Uterus (tissue), 3 donors: ENCODE measurements at regions not wholly inside any gene's neighbourhood (a gene's known extent, or its start where the extent isn't known, plus 50 kb on each side); places are given as distances from the start of the nearest gene placed in this dataset.

Source experiments
- DNase-seq, 2 donors: peaks; one replicate each; pipeline ENCODE4 v3.0.0-alpha.2; 2019 to 2020
- H3K27ac ChIP-seq, 2 donors: fragments of 200-600 bp; sonication (generic); 1 replicate in 1 of 2; 2 replicates in 1 of 2; pipeline ENCODE4 v1.5.1; 2016 to 2018
- H3K27me3 ChIP-seq, 2 donors: fragments of 200-600 bp; sonication (generic); one replicate each; pipeline ENCODE4 v1.5.1; 2018 to 2019; ENCODE audit warnings: control low read depth in 1 of 2
- H3K36me3 ChIP-seq, 2 donors: fragments of 200-600 bp; sonication (generic); one replicate each; pipeline ENCODE4 v1.5.1; 2019; ENCODE audit warnings: control low read depth in 1 of 2
- H3K4me1 ChIP-seq, 2 donors: fragments of 200-600 bp; sonication (generic); one replicate each; pipeline ENCODE4 v1.5.1; 2018 to 2019; ENCODE audit warnings: control low read depth in 1 of 2
- H3K4me3 ChIP-seq, 2 donors: fragments of 200-600 bp; sonication (generic); 1 replicate in 1 of 2; 2 replicates in 1 of 2; pipeline ENCODE4 v1.5.1; 2018 to 2019; ENCODE audit warnings: mild to moderate bottlenecking in 1 of 2
- H3K9me3 ChIP-seq, 2 donors: fragments of 200-600 bp; sonication (generic); one replicate each; pipeline ENCODE4 v1.5.1; 2019; ENCODE audit warnings: control low read depth in 1 of 2
- CTCF ChIP-seq, 4 experiments: fragments of 200-600 bp in 2 of 4; fragments of 450-650 bp in 2 of 4; sonication (generic) in 2 of 4; IDR thresholded peaks; one replicate each; pipeline ENCODE4 v1.5.1; 2016 to 2019; ENCODE audit warnings: antibody characterized with exemption in 4 of 4, mild to moderate bottlenecking in 2 of 4, moderate library complexity in 1 of 4
- POLR2A ChIP-seq, 2 donors: fragments of 450-650 bp; IDR thresholded peaks; one replicate each; pipeline ENCODE4 v1.6.1; 2016; ENCODE audit warnings: antibody characterized with exemption in 2 of 2, mild to moderate bottlenecking in 1 of 2, moderate library complexity in 1 of 2
- intact Hi-C: fragments of 100-400 bp; cut with DNase I; formaldehyde crosslinking; loops from one replicate; pipeline ENCODE4 v1.15.1; 2023; ENCODE audit warnings: low total_unique reads
- donor health status: DM: yes; HTN: yes; CAD: no.

- Histone ChIP-seq H3K4me1 (no peaks in the 10 kb centered on the region), H3K27me3 (no peaks in the 10 kb centered on the region), H3K27ac (no peak overlapping the region), H3K4me3 (no peak overlapping the region), H3K36me3 (no peaks in the 10 kb centered on the region), H3K9me3 (no peaks in the 10 kb centered on the region)
- intact Hi-C loops, result no loop called here
- DNase-seq, result no peak
- TF ChIP-seq CTCF (IDR thresholded peaks at IDR 0.05) (no peak), POLR2A (IDR thresholded peaks at IDR 0.05) (no peak)
These were observed 72.7 kb upstream of the ATG10 start for GRCh38 chr5:81899123-81899522.

- intact Hi-C loops, result no loop called here
- Histone ChIP-seq H3K27ac (no peak overlapping the region), H3K27me3 (no peaks in the 10 kb centered on the region), H3K4me1 (no peaks in the 10 kb centered on the region), H3K36me3 (no peaks in the 10 kb centered on the region), H3K4me3 (no peak overlapping the region), H3K9me3 (no peaks in the 10 kb centered on the region)
- DNase-seq, result no peak
- TF ChIP-seq CTCF (IDR thresholded peaks at IDR 0.05), result no peak
- TF ChIP-seq POLR2A (IDR thresholded peaks at IDR 0.05), result no peak
These were observed 73.4 kb upstream of the ATG10 start for GRCh38 chr5:81898403-81898802.

GRCh38 chr5:81896764-81897163 is 75.1 kb upstream of the ATG10 start:
- intact Hi-C loops, result no loop called here
- no peaks in the 10 kb centered on the region for H3K4me1 ChIP-seq
- no peak overlapping the region for H3K27ac ChIP-seq
- H3K9me3 ChIP-seq, result no peaks in the 10 kb centered on the region
- TF ChIP-seq CTCF (IDR thresholded peaks at IDR 0.05) (no peak), POLR2A (IDR thresholded peaks at IDR 0.05) (no peak)
- no peak for DNase-seq
- no peaks in the 10 kb centered on the region for H3K36me3 ChIP-seq
- no peak overlapping the region for H3K4me3 ChIP-seq
- H3K27me3 ChIP-seq, result no peaks in the 10 kb centered on the region

GRCh38 chr5:81895307-81895706 is 76.5 kb upstream of the ATG10 start:
- Histone ChIP-seq H3K36me3 (no peaks in the 10 kb centered on the region), H3K4me1 (no peaks in the 10 kb centered on the region), H3K4me3 (no peak overlapping the region), H3K27me3 (no peaks in the 10 kb centered on the region), H3K27ac (no peak overlapping the region), H3K9me3 (no peaks in the 10 kb centered on the region)
- no peak for DNase-seq
- TF ChIP-seq CTCF (IDR thresholded peaks at IDR 0.05) (no peak), POLR2A (IDR thresholded peaks at IDR 0.05) (no peak)
- intact Hi-C loops, result no loop called here

- H3K27ac ChIP-seq, result no peak overlapping the region
- TF ChIP-seq CTCF (IDR thresholded peaks at IDR 0.05) (no peak), POLR2A (IDR thresholded peaks at IDR 0.05) (no peak)
- H3K4me3 ChIP-seq, result no peak overlapping the region
- DNase-seq, result no peak
- intact Hi-C loops, result no loop called here
- no peaks in the 10 kb centered on the region for H3K9me3 ChIP-seq
- H3K36me3 ChIP-seq, result no peaks in the 10 kb centered on the region
- no peaks in the 10 kb centered on the region for H3K27me3 ChIP-seq
- no peaks in the 10 kb centered on the region for H3K4me1 ChIP-seq
These were observed 77.9 kb upstream of the ATG10 start for GRCh38 chr5:81893961-81894360.
